ENCODE measurements at regions not wholly inside any gene's neighbourhood (a gene's known extent, or its start where the extent isn't known, plus 50 kb on each side); places are given as distances from the start of the nearest gene placed in this dataset.

- Histone ChIP-seq H3K27ac (no peak overlapping the region), H3K9me3 (ENCODE audit: low read depth, low read length) (no peaks in the 10 kb centered on the region), H3K36me3 (ENCODE audit: insufficient read depth, low read length) (no peaks in the 10 kb centered on the region), H3K4me3 (no peak overlapping the region), H3K9ac (ENCODE audit: insufficient read length) (no peak overlapping the region)
- TF ChIP-seq POLR2AphosphoS5 (IDR thresholded peaks at IDR 0.05; ENCODE audit: borderline replicate concordance, low read depth, low read length) (no peak), FOXP2 (optimal IDR thresholded peaks at IDR 0.05; ENCODE audit: control extremely low read depth, extremely low read length, insufficient read depth) (no peak), EZH2 (IDR thresholded peaks at IDR 0.05) (no peak)
- no peak for DNase-seq (ENCODE audit: low read depth, low spot score)
Measured at GRCh38 chr5:164860896-164861295, 1355.5 kb downstream of the MAT2B start.

- Histone ChIP-seq H3K9me3 (ENCODE audit: low read depth, low read length) (no peaks in the 10 kb centered on the region), H3K36me3 (ENCODE audit: insufficient read depth, low read length) (no peaks in the 10 kb centered on the region), H3K27ac (no peak overlapping the region), H3K9ac (ENCODE audit: insufficient read length) (no peak overlapping the region), H3K4me3 (no peak overlapping the region)
- no peak for TF ChIP-seq EZH2 (IDR thresholded peaks at IDR 0.05)
- no peak for TF ChIP-seq FOXP2 (optimal IDR thresholded peaks at IDR 0.05; ENCODE audit: control extremely low read depth, extremely low read length, insufficient read depth)
- TF ChIP-seq POLR2AphosphoS5 (IDR thresholded peaks at IDR 0.05; ENCODE audit: borderline replicate concordance, low read depth, low read length), result no peak
- DNase-seq (ENCODE audit: low read depth, low spot score), result no peak
Measured at GRCh38 chr5:164861610-164862009, 1356.2 kb downstream of the MAT2B start.

GRCh38 chr5:164868761-164869160 is 1363.3 kb downstream of the MAT2B start:
- no peaks in the 10 kb centered on the region for H3K36me3 ChIP-seq (ENCODE audit: insufficient read depth, low read length)
- DNase-seq (ENCODE audit: low read depth, low spot score), result no peak
- TF ChIP-seq EZH2 (IDR thresholded peaks at IDR 0.05) (no peak), FOXP2 (optimal IDR thresholded peaks at IDR 0.05; ENCODE audit: control extremely low read depth, extremely low read length, insufficient read depth) (no peak), POLR2AphosphoS5 (IDR thresholded peaks at IDR 0.05; ENCODE audit: borderline replicate concordance, low read depth, low read length) (no peak)
- no peak overlapping the region for H3K27ac ChIP-seq
- H3K4me3 ChIP-seq, result no peak overlapping the region
- H3K9me3 ChIP-seq (ENCODE audit: low read depth, low read length), result no peaks in the 10 kb centered on the region
- H3K9ac ChIP-seq (ENCODE audit: insufficient read length), result no peak overlapping the region

- no peak overlapping the region for H3K27ac ChIP-seq
- H3K9ac ChIP-seq (ENCODE audit: insufficient read length), result no peak overlapping the region
- H3K9me3 ChIP-seq (ENCODE audit: low read depth, low read length), result no peaks in the 10 kb centered on the region
- H3K4me3 ChIP-seq, result no peak overlapping the region
- no peaks in the 10 kb centered on the region for H3K36me3 ChIP-seq (ENCODE audit: insufficient read depth, low read length)
- TF ChIP-seq EZH2 (IDR thresholded peaks at IDR 0.05) (no peak), POLR2AphosphoS5 (IDR thresholded peaks at IDR 0.05; ENCODE audit: borderline replicate concordance, low read depth, low read length) (no peak), FOXP2 (optimal IDR thresholded peaks at IDR 0.05; ENCODE audit: control extremely low read depth, extremely low read length, insufficient read depth) (no peak)
- no peak for DNase-seq (ENCODE audit: low read depth, low spot score)
Measured at GRCh38 chr5:164869325-164869724, 1363.9 kb downstream of the MAT2B start.

- H3K36me3 ChIP-seq (ENCODE audit: insufficient read depth, low read length), result no peaks in the 10 kb centered on the region
- no peak for DNase-seq (ENCODE audit: low read depth, low spot score)
Measured at GRCh38 chr5:164876793-164877192, 1371.4 kb downstream of the MAT2B start.

GRCh38 chr5:164881442-164881841 is 1376.0 kb downstream of the MAT2B start:
- H3K9me3 ChIP-seq (ENCODE audit: low read depth, low read length), result no peaks in the 10 kb centered on the region
- H3K36me3 ChIP-seq (ENCODE audit: insufficient read depth, low read length), result no peaks in the 10 kb centered on the region
- H3K9ac ChIP-seq (ENCODE audit: insufficient read length), result no peak overlapping the region
- no peak overlapping the region for H3K4me3 ChIP-seq
- no peak overlapping the region for H3K27ac ChIP-seq
- no peak for DNase-seq (ENCODE audit: low read depth, low spot score)
- TF ChIP-seq POLR2AphosphoS5 (IDR thresholded peaks at IDR 0.05; ENCODE audit: borderline replicate concordance, low read depth, low read length) (no peak), FOXP2 (optimal IDR thresholded peaks at IDR 0.05; ENCODE audit: control extremely low read depth, extremely low read length, insufficient read depth) (no peak), EZH2 (IDR thresholded peaks at IDR 0.05) (no peak)

More at GRCh38 chr5:164876793-164877192, 1371.4 kb downstream of the MAT2B start:
- Histone ChIP-seq H3K9ac (ENCODE audit: insufficient read length) (no peak overlapping the region), H3K27ac (no peak overlapping the region), H3K4me3 (no peak overlapping the region), H3K9me3 (ENCODE audit: low read depth, low read length) (no peaks in the 10 kb centered on the region)
- TF ChIP-seq FOXP2 (optimal IDR thresholded peaks at IDR 0.05; ENCODE audit: control extremely low read depth, extremely low read length, insufficient read depth) (no peak), POLR2AphosphoS5 (IDR thresholded peaks at IDR 0.05; ENCODE audit: borderline replicate concordance, low read depth, low read length) (no peak), EZH2 (IDR thresholded peaks at IDR 0.05) (no peak)

- no peaks in the 10 kb centered on the region for H3K36me3 ChIP-seq (ENCODE audit: insufficient read depth, low read length)
- H3K9ac ChIP-seq (ENCODE audit: insufficient read length), result no peak overlapping the region
- no peaks in the 10 kb centered on the region for H3K9me3 ChIP-seq (ENCODE audit: low read depth, low read length)
- DNase-seq (ENCODE audit: low read depth, low spot score), result no peak
- no peak overlapping the region for H3K27ac ChIP-seq
- TF ChIP-seq EZH2 (IDR thresholded peaks at IDR 0.05) (no peak), POLR2AphosphoS5 (IDR thresholded peaks at IDR 0.05; ENCODE audit: borderline replicate concordance, low read depth, low read length) (no peak), FOXP2 (optimal IDR thresholded peaks at IDR 0.05; ENCODE audit: control extremely low read depth, extremely low read length, insufficient read depth) (no peak)
- no peak overlapping the region for H3K4me3 ChIP-seq
Measured at GRCh38 chr5:164885179-164885578, 1379.8 kb downstream of the MAT2B start.

- TF ChIP-seq POLR2AphosphoS5 (IDR thresholded peaks at IDR 0.05; ENCODE audit: borderline replicate concordance, low read depth, low read length) (no peak), FOXP2 (optimal IDR thresholded peaks at IDR 0.05; ENCODE audit: control extremely low read depth, extremely low read length, insufficient read depth) (no peak), EZH2 (IDR thresholded peaks at IDR 0.05) (no peak)
- no peak overlapping the region for H3K27ac ChIP-seq
- no peaks in the 10 kb centered on the region for H3K36me3 ChIP-seq (ENCODE audit: insufficient read depth, low read length)
- no peak overlapping the region for H3K9ac ChIP-seq (ENCODE audit: insufficient read length)
- no peak overlapping the region for H3K4me3 ChIP-seq
- no peaks in the 10 kb centered on the region for H3K9me3 ChIP-seq (ENCODE audit: low read depth, low read length)
- no peak for DNase-seq (ENCODE audit: low read depth, low spot score)
Measured at GRCh38 chr5:164893071-164893470, 1387.7 kb downstream of the MAT2B start.

- Histone ChIP-seq H3K27ac (no peak overlapping the region), H3K4me3 (no peak overlapping the region)
Measured at GRCh38 chr5:164898705-164899104, 1393.3 kb downstream of the MAT2B start.

More at GRCh38 chr5:164898705-164899104, 1393.3 kb downstream of the MAT2B start:
- DNase-seq (ENCODE audit: low read depth, low spot score), result no peak
- Histone ChIP-seq H3K9ac (ENCODE audit: insufficient read length) (no peak overlapping the region), H3K36me3 (ENCODE audit: insufficient read depth, low read length) (no peaks in the 10 kb centered on the region), H3K9me3 (ENCODE audit: low read depth, low read length) (no peaks in the 10 kb centered on the region)
- TF ChIP-seq FOXP2 (optimal IDR thresholded peaks at IDR 0.05; ENCODE audit: control extremely low read depth, extremely low read length, insufficient read depth) (no peak), POLR2AphosphoS5 (IDR thresholded peaks at IDR 0.05; ENCODE audit: borderline replicate concordance, low read depth, low read length) (no peak), EZH2 (IDR thresholded peaks at IDR 0.05) (no peak)
